ENCODE measurements at regions not wholly inside any gene's neighbourhood (a gene's known extent, or its start where the extent isn't known, plus 50 kb on each side); places are given as distances from the start of the nearest gene placed in this dataset.

DNA sequence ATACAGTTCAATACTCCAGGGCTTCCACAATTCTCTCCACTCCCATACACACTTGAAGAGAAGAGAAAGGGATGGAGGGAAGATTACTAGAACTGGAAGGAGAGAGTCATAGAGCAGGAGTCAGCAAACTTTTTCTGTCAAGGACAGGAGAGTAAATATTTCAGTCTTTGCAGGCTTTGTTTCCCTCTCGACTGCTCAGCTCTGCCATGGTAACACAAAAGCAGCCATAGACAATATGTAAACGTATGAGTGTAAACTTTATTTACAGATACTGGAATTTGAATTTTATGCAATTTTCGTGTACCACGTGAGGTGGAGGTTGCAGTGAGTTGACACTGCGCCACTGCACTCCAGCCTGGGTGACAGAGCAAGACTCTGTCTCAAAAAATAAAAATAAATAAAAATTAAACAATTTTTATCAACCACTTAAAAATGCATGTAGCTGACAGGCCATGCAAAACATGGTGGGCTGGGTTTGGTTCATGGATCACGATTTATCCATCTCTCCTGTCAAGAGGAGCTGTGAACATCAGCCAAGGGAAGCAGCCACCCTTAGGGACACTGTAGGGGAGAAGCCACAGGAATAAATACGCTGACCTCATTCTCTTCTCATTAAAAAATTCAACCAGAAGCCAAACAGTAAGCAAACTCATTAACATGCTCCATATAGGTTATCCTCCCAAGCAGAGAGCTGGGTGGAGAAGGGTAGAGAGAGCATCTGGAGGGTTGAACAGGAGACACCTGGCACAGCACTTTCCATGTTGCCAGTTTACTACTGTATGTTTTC is 266.4 kb upstream of the FN1 start:
- CTCF ChIA-PET = no interaction called here
- no TSS peak for BruUV-seq (replicated peaks)
- DNase-seq (ENCODE audit: low read depth, low spot score) (no peak), ATAC-seq (no peak)
- Histone ChIP-seq H3K4me1 (ENCODE audit: control insufficient read depth, insufficient read depth, low read length) (no peaks in the 10 kb centered on the region), H3K9me3 (ENCODE audit: control insufficient read depth, insufficient read depth, low read depth, low read length) (no peaks in the 10 kb centered on the region), H3K4me3 (ENCODE audit: low read depth in 2 of 2, low read length in 2 of 2) (no peak overlapping the region), H3K27me3 (ENCODE audit: control insufficient read depth, insufficient read depth, low read length) (no peaks in the 10 kb centered on the region), H3K27ac (ENCODE audit: low read length) (no peak overlapping the region), H3K36me3 (ENCODE audit: control insufficient read depth, insufficient read depth, low read length) (no peaks in the 10 kb centered on the region)
- intact Hi-C loops (cut with micrococcal nuclease; ENCODE audit: unreplicated experiment) = no loop called here
- in situ Hi-C loops (cut with HindIII; ENCODE audit: low pct_unique_long_range_greater_than_20kb, low sequenced_read_pairs) = no loop called here
- POLR2A ChIA-PET = no interaction called here
- no peak for TF ChIP-seq SIN3A (IDR thresholded peaks at IDR 0.05; ENCODE audit: borderline replicate concordance, insufficient read depth, low read depth, low read length)
- TF ChIP-seq TCF7L2 (IDR thresholded peaks at IDR 0.05; ENCODE audit: low read depth, low read length) = no peak
- TF ChIP-seq, protein P1, sequence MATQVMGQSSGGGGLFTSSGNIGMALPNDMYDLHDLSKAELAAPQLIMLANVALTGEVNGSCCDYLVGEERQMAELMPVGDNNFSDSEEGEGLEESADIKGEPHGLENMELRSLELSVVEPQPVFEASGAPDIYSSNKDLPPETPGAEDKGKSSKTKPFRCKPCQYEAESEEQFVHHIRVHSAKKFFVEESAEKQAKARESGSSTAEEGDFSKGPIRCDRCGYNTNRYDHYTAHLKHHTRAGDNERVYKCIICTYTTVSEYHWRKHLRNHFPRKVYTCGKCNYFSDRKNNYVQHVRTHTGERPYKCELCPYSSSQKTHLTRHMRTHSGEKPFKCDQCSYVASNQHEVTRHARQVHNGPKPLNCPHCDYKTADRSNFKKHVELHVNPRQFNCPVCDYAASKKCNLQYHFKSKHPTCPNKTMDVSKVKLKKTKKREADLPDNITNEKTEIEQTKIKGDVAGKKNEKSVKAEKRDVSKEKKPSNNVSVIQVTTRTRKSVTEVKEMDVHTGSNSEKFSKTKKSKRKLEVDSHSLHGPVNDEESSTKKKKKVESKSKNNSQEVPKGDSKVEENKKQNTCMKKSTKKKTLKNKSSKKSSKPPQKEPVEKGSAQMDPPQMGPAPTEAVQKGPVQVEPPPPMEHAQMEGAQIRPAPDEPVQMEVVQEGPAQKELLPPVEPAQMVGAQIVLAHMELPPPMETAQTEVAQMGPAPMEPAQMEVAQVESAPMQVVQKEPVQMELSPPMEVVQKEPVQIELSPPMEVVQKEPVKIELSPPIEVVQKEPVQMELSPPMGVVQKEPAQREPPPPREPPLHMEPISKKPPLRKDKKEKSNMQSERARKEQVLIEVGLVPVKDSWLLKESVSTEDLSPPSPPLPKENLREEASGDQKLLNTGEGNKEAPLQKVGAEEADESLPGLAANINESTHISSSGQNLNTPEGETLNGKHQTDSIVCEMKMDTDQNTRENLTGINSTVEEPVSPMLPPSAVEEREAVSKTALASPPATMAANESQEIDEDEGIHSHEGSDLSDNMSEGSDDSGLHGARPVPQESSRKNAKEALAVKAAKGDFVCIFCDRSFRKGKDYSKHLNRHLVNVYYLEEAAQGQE (IDR thresholded peaks at IDR 0.05; ENCODE audit: insufficient read depth in 1 of 2, low read depth in 2 of 2, low read length in 1 of 2) = no peak
- TF ChIP-seq POLR2AphosphoS5 (IDR thresholded peaks at IDR 0.05; ENCODE audit: low read depth, low read length) = no peak
- TF ChIP-seq, protein P2, sequence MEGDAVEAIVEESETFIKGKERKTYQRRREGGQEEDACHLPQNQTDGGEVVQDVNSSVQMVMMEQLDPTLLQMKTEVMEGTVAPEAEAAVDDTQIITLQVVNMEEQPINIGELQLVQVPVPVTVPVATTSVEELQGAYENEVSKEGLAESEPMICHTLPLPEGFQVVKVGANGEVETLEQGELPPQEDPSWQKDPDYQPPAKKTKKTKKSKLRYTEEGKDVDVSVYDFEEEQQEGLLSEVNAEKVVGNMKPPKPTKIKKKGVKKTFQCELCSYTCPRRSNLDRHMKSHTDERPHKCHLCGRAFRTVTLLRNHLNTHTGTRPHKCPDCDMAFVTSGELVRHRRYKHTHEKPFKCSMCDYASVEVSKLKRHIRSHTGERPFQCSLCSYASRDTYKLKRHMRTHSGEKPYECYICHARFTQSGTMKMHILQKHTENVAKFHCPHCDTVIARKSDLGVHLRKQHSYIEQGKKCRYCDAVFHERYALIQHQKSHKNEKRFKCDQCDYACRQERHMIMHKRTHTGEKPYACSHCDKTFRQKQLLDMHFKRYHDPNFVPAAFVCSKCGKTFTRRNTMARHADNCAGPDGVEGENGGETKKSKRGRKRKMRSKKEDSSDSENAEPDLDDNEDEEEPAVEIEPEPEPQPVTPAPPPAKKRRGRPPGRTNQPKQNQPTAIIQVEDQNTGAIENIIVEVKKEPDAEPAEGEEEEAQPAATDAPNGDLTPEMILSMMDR (IDR thresholded peaks at IDR 0.05) = no peak

DNA sequence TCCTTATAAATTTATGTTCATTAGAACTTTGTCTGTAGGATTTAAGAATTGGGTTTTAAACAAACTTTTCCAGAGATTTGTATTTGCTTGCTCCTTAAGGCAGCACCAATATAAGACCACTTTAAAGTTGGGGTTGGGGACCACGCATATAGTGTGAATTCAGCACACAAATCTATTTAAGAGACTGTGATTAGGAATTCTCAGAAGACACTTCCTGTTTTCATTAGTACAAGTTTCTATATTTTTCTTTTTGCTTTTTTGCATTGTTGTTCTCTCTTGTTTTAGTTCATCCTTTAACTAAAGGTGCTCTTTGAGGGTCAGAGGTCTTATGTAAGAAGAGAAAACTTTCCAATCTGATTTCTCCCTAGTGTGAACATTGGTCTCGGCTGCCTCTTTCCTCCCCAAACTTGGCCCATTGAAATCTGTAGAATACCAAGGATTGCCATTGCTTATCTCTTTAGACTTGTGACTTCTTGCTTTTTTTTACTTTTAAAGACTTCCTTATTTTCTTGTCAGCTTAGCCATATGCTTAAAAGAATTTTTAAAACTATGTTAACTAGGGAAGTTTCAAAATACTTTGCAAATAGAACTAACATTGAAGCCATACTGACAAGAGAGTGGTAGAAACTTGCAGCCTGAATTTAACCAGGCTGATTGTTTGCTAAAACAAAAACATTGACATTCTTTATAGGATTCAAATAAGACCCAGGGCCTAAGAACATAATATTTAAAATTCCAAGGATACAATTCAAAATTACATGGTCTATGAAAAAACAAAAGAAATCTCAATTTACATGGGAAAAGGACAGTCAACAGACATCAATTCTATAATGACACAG is 264.1 kb upstream of the FN1 start:
- POLR2A ChIA-PET = no interaction called here
- Histone ChIP-seq H3K4me1 (ENCODE audit: control insufficient read depth, insufficient read depth, low read length) (no peaks in the 10 kb centered on the region), H3K27ac (ENCODE audit: low read length) (no peak overlapping the region), H3K36me3 (ENCODE audit: control insufficient read depth, insufficient read depth, low read length) (no peaks in the 10 kb centered on the region), H3K9me3 (ENCODE audit: control insufficient read depth, insufficient read depth, low read depth, low read length) (no peaks in the 10 kb centered on the region), H3K27me3 (ENCODE audit: control insufficient read depth, insufficient read depth, low read length) (no peaks in the 10 kb centered on the region), H3K4me3 (ENCODE audit: low read depth in 2 of 2, low read length in 2 of 2) (no peak overlapping the region)
- DNase-seq (ENCODE audit: low read depth, low spot score) (no peak), ATAC-seq (no peak)
- CTCF ChIA-PET = no interaction called here
- in situ Hi-C loops (cut with HindIII; ENCODE audit: low pct_unique_long_range_greater_than_20kb, low sequenced_read_pairs) (no loop called here), intact Hi-C loops (cut with micrococcal nuclease; ENCODE audit: unreplicated experiment) (no loop called here)
- TF ChIP-seq SIN3A (IDR thresholded peaks at IDR 0.05; ENCODE audit: borderline replicate concordance, insufficient read depth, low read depth, low read length) (no peak), POLR2AphosphoS5 (IDR thresholded peaks at IDR 0.05; ENCODE audit: low read depth, low read length) (no peak), TCF7L2 (IDR thresholded peaks at IDR 0.05; ENCODE audit: low read depth, low read length) (no peak)
- TF ChIP-seq, protein P2 (IDR thresholded peaks at IDR 0.05) = no peak
- TF ChIP-seq, protein P1 (IDR thresholded peaks at IDR 0.05; ENCODE audit: insufficient read depth in 1 of 2, low read depth in 2 of 2, low read length in 1 of 2) = no peak
- BruUV-seq (replicated peaks) = no TSS peak
